ENCODE measurements at regions not wholly inside any gene's neighbourhood (a gene's known extent, or its start where the extent isn't known, plus 50 kb on each side); places are given as distances from the start of the nearest gene placed in this dataset.

DNA sequence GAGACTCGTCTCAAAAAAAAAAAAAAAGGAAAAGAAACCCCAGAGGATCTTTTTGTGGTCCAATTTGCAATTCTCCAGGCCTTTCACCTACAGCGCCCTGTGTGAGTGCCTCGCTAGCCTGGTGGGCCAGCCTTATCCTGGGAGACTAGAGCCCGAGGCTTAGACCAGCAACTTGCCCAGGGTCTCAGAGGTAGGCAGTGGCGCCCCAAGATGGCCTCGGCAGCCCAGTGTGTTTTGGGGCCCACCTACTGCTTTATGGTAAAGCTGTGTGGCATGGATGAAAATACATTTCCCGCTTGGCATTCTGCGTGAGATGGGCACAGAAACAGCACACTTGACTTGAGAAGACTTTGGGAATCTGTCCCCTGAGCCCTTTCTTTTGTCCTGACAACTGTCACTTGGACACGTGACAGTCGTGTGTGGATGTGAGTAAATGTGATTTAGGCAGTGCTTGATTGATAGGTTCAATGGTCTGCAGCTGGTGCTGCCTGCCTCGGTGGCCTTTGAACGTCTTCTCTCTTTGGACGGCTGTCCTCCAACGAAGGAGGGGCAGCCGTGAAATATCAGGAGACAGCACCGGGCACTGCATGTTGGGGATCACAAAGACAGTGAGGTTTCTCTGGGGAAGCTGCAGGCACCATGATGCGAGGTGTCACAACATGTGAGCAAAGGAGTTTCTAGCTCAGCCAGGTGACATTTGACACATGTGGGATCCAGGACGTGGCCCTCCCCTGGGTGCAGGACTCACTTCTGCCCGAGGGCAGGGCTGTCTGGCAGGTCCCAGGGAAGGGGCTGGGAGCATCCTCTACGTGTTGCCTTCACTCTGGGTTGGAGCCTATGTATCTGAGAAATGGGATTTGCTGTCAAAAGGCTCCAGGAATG lies 209.5 kb upstream of the TWIST2 start (continued):
- no peak for TF ChIP-seq ZNF341 (tag by site-specific recombination; IDR thresholded peaks at IDR 0.05; ENCODE audit: low read depth)
- TF ChIP-seq ZNF184 (tag by site-specific recombination; IDR thresholded peaks at IDR 0.05), result no peak
- no peak for TF ChIP-seq ZSCAN16 (tag by site-specific recombination; IDR thresholded peaks at IDR 0.05)
- no peak for TF ChIP-seq ZNF549 (tag by site-specific recombination; IDR thresholded peaks at IDR 0.05)
- TF ChIP-seq PBX3 (CRISPR knock-in tag; IDR thresholded peaks at IDR 0.05), result no peak
- TF ChIP-seq ZNF146 (tag by site-specific recombination; IDR thresholded peaks at IDR 0.05), result no peak
- TF ChIP-seq MZF1 (tag by site-specific recombination; IDR thresholded peaks at IDR 0.05; ENCODE audit: borderline replicate concordance), result no peak
- no peak for TF ChIP-seq OSR2 (tag by site-specific recombination; IDR thresholded peaks at IDR 0.05)
- TF ChIP-seq OVOL3 (tag by site-specific recombination; IDR thresholded peaks at IDR 0.05), result no peak

- H3K27ac ChIP-seq (ENCODE audit: extremely low read depth, low read depth, low read length), result no peak overlapping the region
- no peak overlapping the region for H3K4me3 ChIP-seq (ENCODE audit: low read depth, low read length)
- POLR2A ChIA-PET, result interaction anchor here (0.8 kb wide), 1 partner anchor 34 kb away, joined by 3 read pairs; no protein-coding TSS in a partner anchor
- no peaks in the 10 kb centered on the region for H3K4me1 ChIP-seq (ENCODE audit: control insufficient read depth, insufficient read depth, low read length)
- H3K36me3 ChIP-seq (ENCODE audit: control insufficient read depth in 2 of 2, insufficient read depth in 1 of 2, low read length in 2 of 2), result no peaks in the 10 kb centered on the region
- CTCF ChIA-PET, result no interaction called here
- no peaks in the 10 kb centered on the region for H3K9me3 ChIP-seq (ENCODE audit: control insufficient read depth, insufficient read depth, low read depth, low read length)
- no peak for TF ChIP-seq ZNF610 (tag by site-specific recombination; IDR thresholded peaks at IDR 0.05; ENCODE audit: borderline replicate concordance)
- TF ChIP-seq KLF7 (tag by site-specific recombination; IDR thresholded peaks at IDR 0.05; ENCODE audit: borderline replicate concordance), result no peak
- TF ChIP-seq ZNF571 (tag by site-specific recombination; IDR thresholded peaks at IDR 0.05), result no peak
Measured at GRCh38 chr2:238638982-238639628, 208.8 kb upstream of the TWIST2 start.

DNA sequence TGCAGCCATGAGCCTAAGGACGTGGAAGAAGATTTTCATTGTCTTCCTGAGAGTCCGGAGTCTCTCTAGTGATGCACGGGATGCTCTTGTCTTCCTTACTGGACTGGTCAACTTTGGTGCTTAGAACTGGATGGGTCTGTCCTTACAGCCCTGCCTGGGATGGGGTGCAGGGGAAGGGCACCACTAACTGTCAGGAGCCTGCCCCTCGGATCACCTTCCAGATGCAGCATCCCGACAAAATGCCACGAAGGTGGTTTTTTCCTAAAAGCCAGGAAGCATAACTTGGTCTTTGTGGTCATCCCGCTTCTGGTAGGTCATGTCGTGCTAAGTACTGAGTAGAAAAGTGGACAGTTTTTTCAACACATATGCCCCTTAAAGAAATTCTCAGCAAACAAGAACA lies 207.4 kb upstream of the TWIST2 start:
- POLR2A ChIA-PET, result no interaction called here
- TF ChIP-seq ZNF777 (tag by site-specific recombination; IDR thresholded peaks at IDR 0.05; ENCODE audit: borderline replicate concordance) (no peak), ZNF24 (tag by site-specific recombination; IDR thresholded peaks at IDR 0.05) (no peak), ZNF768 (tag by site-specific recombination; IDR thresholded peaks at IDR 0.05) (no peak), ZSCAN23 (tag by site-specific recombination; IDR thresholded peaks at IDR 0.05) (no peak), ZNF488 (tag by site-specific recombination; IDR thresholded peaks at IDR 0.05) (no peak), ZNF121 (tag by site-specific recombination; IDR thresholded peaks at IDR 0.05) (no peak), ZNF549 (tag by site-specific recombination; IDR thresholded peaks at IDR 0.05) (no peak), ZNF747 (tag by site-specific recombination; IDR thresholded peaks at IDR 0.05) (no peak), ZBTB7A (tag by site-specific recombination; IDR thresholded peaks at IDR 0.05; ENCODE audit: low read depth) (no peak), ZBTB49 (tag by site-specific recombination; IDR thresholded peaks at IDR 0.05; ENCODE audit: low read depth) (no peak)
- TF ChIP-seq, protein P1, sequence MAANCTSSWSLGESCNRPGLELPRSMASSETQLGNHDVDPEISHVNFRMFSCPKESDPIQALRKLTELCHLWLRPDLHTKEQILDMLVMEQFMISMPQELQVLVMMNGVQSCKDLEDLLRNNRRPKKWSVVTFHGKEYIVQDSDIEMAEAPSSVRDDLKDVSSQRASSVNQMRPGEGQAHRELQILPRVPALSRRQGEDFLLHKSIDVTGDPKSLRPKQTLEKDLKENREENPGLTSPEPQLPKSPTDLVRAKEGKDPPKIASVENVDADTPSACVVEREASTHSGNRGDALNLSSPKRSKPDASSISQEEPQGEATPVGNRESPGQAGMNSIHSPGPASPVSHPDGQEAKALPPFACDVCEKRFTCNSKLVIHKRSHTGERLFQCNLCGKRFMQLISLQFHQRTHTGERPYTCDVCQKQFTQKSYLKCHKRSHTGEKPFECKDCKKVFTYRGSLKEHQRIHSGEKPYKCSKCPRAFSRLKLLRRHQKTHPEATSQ (tag by site-specific recombination; IDR thresholded peaks at IDR 0.05), result no peak
- TF ChIP-seq, protein P2, sequence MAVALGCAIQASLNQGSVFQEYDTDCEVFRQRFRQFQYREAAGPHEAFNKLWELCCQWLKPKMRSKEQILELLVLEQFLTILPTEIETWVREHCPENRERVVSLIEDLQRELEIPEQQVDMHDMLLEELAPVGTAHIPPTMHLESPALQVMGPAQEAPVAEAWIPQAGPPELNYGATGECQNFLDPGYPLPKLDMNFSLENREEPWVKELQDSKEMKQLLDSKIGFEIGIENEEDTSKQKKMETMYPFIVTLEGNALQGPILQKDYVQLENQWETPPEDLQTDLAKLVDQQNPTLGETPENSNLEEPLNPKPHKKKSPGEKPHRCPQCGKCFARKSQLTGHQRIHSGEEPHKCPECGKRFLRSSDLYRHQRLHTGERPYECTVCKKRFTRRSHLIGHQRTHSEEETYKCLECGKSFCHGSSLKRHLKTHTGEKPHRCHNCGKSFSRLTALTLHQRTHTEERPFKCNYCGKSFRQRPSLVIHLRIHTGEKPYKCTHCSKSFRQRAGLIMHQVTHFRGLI (tag by site-specific recombination; IDR thresholded peaks at IDR 0.05), result no peak

More for the DNA sequence above, 207.4 kb upstream of the TWIST2 start:
- Histone ChIP-seq H3K9me3 (ENCODE audit: control insufficient read depth, insufficient read depth, low read depth, low read length) (no peaks in the 10 kb centered on the region), H3K27ac (ENCODE audit: extremely low read depth, low read depth, low read length) (no peak overlapping the region), H3K4me3 (ENCODE audit: low read depth, low read length) (no peak overlapping the region), H3K4me1 (ENCODE audit: control insufficient read depth, insufficient read depth, low read length) (no peaks in the 10 kb centered on the region), H3K36me3 (ENCODE audit: control insufficient read depth in 2 of 2, insufficient read depth in 1 of 2, low read length in 2 of 2) (no peaks in the 10 kb centered on the region)
- CTCF ChIA-PET, result no interaction called here
